ENCODE measurements at regions not wholly inside any gene's neighbourhood (a gene's known extent, or its start where the extent isn't known, plus 50 kb on each side); places are given as distances from the start of the nearest gene placed in this dataset.

DNA sequence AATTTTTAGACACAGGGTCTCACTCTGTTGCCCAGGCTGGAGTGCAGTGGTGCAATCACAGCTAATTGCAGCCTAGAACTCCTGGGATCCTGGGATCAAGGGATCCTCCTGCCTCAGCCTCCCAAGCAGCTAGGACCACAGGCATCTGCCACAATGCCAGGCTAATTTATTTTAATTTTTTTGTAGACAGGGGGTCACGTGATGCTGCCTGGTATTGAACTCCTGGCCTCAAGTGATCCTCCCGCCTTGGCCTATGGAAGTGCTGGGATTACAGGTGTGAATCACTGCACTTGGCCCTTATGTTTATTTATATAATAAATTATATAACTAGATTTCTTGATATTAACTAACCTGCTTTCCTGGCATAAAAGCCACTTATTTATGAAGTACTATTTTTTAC lies 1081.7 kb upstream of the FANCL start:
- no peak for DNase-seq (ENCODE audit: low spot score)

DNA sequence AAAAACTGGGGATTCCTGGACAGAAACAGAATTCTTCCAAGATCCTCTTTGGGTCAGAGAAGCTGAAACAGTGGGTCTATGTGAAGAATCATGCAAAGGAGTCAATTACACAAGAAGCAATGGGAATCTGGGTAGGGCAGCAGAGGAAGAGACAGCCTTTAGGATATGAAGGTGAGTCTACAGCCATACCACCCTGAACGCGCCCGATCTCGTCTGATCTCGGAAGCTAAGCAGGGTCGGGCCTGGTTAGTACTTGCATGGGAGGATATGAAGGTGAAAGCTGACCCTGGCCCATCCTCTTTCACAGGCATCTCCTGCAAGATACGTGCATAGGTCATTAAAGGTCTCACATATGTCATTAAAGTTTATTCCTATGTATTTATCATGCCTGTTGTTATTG lies 1080.9 kb upstream of the FANCL start:
- DNase-seq (ENCODE audit: low spot score): no peak

DNA sequence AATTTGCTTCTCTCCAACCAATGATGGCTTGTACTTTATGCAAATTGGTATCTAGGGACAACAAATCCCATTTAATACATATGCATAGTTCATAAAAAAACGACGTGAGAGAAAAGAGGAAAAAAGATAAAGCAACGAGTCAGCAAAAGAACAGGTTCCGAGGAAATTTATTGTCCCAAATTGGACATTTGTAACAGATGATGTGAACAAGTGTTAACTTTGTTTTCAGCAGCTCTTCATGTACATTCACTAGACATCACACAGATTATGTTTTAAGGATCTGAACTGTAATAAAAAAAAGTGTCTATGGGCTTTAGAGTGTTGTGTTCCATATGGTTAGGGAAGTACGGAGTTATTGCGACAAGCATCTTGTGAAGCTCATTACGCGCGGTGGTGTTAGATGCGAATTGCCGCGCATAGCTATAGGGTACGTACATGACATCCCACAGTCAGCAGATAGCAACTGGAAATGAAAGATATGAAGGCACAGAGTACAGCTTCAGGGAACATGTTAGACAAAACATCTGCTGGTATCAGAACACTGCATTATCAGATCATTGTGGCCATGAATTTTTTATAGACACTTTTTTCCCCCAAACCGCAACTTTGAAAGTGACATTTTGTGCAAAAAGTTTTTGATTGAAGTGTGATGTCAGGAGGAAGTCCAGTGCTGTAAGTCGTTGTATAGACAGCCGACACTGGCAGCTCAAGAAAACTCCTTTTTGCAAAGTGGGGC lies 1073.1 kb upstream of the FANCL start:
- DNase-seq (ENCODE audit: low spot score): no peak

DNA sequence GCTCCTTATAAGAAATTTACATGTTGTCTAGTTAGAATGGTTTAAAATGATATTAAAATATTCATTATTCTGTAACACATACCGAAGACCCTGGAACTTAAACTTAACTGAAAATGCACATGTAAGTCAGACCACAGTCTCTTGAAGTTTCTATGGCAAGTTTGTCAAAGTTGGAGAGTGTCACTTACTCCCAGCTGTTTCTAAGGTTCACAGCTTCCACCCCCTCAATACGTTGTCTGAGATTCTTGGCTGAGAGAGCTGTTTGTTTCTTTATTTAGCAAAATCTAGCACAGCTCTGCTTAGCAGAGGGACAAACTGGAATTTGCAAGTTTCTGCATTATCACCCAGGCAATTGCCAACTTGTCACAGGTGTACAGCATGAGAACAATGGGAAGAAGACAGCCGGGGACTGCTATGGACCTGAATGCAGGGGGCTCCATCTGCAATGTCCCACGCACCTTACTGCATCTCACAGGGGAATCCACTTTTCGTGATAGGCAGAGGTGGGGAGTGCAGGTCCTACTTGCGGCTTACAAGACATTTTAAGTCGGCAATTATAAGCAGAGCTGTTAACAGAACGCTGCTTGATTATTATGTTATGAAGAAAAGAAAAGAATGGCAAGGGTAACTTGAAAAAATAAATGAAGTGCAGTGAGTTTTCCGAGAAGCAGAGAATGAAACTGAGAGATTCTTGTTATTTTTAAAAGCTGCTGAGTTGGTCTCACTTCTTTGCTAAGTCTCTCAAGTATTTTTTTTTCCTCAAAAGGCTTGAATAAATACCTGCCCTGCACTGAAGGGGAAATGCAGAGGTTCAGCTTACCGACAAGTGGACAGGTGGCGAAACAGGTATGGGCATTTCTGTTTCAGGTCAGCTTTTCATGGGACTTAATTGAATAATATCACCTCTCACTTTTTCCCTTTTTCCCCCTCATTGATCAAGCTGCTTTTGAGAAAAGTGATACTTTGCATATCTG lies 1072.1 kb upstream of the FANCL start:
- DNase-seq (ENCODE audit: low spot score): no peak

DNA sequence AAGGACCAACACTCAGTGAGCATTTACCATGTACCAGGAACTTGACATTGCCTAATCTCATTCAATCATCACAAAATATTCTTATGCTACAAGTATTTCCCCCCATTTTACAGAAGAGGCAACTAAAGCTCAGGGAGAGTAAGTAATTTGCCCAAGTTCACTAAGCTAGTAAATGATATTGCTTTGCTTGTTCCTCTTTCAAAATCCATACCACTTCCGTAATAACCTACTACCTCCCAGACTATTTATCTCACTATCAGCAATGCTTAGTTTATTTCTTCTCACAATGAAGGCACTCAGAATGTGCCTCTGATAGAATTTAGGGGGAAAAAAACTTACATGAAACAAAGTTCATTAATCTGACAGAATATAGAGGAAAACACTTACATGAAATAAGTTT lies 1070.9 kb upstream of the FANCL start:
- DNase-seq (ENCODE audit: low spot score): no peak

DNA sequence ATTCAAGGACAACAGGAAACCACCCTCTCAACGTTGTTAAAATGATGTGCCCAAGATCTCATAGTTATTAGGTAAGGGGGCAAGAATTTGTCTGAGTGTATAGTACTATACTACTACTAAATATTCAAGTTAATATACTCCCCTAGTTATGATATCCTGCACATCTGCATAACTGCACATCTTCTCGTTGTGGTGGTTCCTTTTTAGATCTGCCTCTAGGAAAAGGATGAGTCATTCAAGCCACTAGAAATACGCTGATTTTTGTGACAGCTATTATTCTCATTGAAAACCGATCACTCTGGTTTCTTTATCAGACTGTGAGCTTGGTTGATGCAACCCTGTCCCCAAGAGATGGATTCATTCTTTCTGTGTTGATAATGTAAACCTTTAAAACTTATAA lies 1067.0 kb upstream of the FANCL start:
- no peak for DNase-seq (ENCODE audit: low spot score)

DNA sequence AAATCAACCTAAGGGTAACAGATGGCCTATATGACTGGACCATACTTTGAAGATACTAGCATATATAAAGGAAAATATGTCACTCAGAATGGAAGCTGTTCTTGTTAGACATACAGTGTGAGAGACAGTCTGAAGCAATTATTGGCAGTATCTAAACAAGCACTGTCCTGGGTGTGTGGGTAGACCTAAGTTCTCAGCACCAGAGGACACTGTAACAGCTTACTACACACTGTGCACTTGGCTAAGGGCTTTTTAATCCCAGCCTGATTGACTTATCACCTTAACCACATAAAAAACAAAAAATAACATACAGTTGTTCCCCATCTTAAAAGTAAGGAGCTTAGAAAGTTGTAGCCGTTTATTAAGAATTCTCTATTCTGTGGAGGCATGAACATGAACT lies 1066.1 kb upstream of the FANCL start:
- DNase-seq (ENCODE audit: low spot score): no peak

DNA sequence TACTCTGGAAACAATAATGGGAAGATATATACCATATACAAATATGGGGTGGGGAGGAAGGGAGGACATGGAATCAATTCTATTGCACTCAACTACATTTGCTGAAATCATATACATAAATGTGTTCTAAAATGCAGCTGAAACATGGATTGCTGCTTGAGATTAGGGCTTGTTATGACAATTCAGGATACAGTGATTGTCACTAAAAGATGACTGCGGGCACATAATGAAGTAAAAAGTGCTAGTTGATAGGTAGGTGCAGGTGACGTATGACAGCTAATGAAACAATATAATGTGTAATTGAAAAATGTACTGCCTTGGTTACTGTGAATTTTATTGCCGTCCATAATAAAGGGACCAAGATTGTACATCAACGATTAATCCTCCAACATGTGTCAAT lies 1062.1 kb upstream of the FANCL start:
- no peak for DNase-seq (ENCODE audit: low spot score)

DNA sequence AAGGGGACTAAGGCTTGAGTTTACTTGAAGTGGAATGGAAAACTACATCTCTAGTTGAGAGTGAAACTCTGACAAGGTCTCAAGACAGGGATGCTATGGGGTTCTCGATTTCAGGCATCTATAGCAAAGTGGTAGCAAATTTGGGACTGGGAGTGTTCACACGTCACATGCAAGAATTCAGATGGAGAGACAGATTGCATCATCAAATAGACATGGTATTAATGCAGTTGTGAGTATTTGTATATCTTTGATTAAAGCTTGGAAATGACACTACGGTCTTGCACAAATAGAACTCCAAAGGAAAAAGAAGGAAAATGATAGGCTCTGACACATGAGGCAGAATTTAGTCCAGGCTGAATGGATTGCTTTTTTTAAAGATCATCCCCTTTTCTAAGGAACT lies 1061.6 kb upstream of the FANCL start:
- no peak for DNase-seq (ENCODE audit: low spot score)

DNA sequence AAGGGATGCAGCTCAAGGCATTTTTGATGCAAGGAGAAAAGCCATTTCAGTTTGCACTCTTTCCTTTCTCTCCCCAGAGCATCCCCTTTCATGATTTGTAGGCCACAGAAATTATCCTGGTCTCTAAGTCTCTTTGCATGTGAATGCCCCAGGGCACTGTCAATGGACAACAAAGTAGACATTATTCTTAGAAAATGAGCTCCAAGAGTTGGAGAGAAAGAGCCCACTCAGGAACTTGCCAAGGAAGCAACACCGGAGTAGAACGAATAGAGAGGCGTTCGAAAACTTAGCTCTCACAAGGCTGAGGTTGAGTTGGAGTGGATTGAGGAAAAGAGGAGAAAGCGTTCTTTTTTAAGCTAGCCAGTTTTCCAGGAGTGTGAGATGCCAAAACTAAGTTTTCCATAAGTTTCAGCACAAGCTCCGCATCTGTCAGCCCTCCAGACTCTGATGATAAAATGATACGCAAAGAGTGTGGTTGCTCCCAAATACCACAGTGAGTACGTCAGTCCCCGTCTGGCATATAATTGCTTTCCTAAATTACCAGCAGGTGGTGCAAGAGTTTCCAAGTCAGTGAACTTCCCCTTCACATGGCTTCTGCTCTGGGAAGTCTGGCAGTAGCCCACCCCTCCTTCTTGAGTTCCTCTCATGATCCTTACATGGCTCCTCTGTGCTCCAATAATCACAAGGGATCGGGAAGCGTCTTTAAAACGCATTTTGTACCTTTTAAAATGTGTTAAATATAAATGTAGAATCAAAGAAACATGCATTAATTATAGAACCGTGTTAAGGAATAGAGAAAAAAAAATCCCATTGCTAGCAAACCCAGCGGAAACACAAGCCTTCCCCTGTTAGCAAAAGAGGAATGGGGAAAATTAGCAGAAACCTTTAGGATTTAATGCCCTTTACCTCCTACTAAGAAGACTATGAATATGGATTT lies 1060.6 kb upstream of the FANCL start:
- peak; percentile 85 for DNase-seq (ENCODE audit: low spot score)

DNA sequence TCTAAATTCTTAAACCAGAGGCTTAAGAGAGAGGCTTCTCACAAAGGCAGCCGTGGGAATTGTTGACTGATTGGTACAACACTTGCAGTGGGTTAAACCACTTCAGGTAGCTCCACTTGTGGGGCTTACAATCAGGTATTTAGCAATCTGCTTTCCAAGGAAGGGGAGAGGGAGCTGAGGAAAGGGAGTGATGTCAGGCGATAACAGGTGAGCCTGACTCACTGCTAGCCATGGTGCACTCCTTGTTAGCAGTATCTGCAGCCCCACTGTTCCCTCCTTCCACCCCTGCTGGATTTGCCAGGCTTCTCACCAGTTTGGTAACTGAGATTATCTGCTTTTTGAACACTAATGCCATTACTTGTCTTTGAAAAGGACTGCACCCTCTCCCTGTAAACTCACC lies 1056.7 kb upstream of the FANCL start:
- no peak for DNase-seq (ENCODE audit: low spot score)

DNA sequence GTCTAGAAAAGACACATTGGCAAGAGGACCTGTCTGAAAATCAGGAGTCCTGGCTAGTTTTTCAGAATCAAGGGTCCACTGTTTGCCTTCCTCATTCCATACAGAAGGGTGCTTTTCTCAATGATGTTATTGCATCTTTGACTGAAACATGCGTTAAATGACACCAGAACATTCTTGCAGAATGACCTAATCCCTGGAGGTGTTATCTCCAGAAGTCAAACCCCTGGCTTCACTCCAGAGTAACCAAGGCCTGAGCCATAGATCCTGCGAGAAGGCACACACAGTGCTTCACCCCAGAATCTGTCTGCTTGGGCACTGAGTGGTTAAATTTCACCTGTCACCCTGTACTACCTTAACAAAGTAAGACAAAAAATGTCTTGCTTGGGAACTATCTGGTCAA lies 1055.2 kb upstream of the FANCL start:
- DNase-seq (ENCODE audit: low spot score): no peak

DNA sequence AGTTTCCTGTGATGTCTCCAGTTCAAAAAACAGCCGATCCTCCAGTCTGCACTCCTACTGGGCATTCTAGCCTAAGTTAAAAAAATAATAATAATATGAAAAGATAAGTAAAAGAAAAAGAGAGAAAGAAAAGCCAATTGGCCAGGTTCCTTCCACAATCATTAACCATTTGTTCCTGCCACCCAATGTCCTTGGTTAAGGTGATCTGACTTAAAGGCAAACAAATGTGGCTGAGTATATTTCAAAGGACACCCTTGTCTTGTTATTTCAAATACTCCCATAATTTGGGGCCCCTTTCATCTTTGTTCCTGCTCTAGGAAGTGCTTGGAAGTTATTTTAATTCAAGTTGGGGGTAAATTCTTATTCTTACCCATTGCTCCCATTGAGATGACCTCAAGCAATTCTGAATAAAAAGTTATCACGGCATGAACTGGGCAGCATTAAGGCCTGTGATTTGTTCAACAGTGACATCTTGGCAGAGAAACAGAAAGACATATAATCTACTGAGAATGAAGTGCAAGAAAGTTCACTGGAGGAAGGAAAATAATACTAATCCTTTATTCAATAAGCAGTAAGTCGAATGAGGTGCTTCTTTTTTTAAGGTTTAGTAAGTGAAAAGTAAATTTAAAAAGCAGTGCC lies 1054.5 kb upstream of the FANCL start:
- DNase-seq (ENCODE audit: low spot score): no peak

DNA sequence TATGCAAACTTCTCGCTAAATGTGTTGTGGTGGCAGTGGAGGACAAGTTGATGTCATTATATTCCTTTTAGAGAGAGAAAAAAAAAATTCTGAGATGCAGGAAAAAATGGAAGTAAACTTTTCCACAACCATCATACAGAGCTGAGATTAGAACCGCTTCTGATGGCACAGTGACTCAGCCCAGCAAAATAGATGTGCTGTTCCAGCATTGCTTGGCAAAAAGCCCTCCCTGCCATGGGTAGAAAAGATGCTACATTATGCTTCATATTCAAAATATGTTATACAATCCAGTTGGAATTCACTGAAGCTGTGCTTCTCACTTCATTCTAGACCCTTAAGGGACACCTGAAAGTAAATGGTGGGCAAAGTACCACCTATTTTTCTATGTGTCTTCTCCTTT lies 1047.6 kb upstream of the FANCL start:
- no peak for DNase-seq (ENCODE audit: low spot score)

DNA sequence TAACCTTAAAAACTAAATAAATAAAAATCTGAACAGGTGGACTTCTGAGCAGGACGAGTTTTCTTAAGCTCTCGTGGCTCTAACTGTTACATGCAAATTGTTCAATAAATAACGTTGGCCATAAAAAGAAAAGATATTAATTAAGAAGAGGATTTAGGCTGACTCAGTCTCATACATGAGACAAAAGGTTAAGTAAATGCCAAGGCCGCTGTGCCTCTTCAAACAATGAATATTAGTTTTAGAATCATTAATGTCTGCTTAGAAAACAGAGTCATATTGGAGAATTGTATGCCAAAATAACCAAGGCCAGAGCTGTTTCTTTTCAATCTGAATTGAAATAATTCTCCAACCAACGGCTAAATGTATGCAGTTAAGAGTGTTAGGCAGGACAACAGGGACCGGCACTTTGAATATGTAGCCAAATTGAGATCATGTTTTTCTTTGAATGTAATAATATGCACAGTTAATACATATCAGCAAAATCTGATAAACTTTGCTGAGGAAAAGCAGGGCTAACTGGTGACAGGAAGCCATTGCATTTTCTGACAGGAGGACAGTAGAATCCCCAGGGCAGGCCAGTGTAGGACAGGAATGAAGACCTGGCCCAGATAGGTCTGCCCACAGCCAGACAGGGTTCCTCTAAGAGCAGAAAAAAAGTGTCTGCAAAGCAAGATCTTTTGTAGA lies 1041.4 kb upstream of the FANCL start:
- no peak for DNase-seq (ENCODE audit: low spot score)

DNA sequence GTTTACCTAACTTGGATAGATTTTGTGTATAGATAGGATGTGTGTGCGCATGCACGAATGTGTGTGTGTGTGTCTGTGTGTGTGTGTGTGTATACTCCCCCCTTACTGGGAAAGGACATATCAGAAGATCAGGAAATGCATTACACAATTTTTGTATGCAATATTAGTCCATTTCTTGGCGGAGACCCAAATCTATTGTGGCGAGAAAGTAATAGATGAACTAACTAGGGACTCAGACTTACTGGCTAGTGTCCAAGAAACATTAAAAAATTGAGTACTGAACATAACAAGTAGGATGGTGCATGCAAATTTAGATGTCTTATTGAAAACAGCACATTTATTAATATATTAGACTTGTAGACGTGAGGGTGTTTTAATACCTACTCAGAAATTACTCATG lies 1036.5 kb upstream of the FANCL start:
- no peak for DNase-seq (ENCODE audit: low spot score)

DNA sequence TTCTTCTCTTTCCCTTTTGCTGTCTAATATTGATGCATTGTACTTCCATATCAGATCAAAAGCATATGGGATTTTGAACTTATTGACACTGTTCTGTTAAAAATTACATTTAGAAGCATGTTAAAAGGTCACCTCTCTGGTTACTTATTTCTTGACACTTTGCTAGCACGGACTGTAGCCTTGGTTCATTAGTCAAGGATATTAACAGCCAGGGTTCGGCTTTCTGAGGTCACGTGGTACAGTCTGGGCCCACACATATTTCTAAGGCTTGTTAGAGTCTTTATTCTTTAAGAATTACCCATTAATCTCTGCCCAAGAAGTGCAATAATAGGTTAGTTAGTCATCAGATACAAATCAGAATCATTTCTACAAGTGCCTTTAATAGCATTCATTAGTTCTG lies 1035.8 kb upstream of the FANCL start:
- DNase-seq (ENCODE audit: low spot score): no peak

DNA sequence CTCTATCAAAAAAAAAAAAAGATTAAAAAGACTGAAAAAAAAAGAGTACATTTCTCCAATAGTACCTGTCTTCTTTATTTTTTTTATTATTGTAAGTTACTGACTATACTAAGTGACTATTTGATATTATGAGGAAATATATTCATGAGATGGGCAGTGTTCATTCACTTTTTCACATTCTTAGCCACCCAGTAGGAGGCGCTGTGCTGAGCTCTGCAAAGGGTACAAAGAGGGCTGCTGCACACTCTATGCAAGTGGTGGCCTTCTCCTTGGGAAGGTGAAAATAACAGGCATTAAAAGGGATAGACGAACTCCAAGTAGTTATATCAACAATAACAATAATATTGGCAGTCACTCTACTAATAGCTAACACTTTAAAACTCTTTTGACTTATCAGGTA lies 1034.9 kb upstream of the FANCL start:
- DNase-seq (ENCODE audit: low spot score): no peak

DNA sequence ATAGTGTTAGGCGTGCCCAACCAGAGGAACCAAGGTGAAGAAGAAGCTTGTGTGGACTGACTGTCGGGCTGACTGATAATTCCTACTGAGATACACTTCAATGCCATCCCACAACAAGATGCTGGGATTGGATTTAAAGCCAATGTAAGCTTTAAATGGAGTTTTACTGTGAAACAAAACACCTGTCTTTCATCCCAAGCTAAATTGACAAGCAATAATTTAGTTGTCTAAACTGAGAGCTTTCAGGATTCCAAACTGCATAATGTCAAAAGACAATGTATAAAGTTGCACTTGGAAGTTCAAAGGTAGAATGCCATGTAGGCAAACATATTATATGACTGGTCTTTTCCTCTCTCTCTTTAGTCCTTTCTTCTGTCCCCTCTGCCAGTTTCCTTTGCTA lies 1025.3 kb upstream of the FANCL start:
- no peak for DNase-seq (ENCODE audit: low spot score)

DNA sequence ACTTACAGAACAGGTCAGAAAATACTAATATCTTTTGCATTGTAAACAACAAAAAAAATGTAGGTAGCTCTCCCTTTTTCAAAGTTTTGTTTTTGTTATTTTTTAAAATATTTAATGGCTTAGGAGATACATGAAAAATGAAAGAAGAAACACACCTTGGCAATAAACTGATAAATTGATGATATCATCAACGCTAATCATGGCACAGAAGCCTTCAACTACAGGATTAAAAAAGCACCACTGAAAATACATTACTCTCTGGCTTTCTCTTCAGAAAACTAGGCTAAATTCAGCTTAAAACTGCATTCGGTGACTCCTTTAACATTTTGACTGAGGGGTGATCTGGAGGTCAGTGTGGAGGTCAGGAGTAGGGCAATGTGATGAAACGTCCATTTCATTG lies 1018.8 kb upstream of the FANCL start:
- DNase-seq (ENCODE audit: low spot score): no peak

DNA sequence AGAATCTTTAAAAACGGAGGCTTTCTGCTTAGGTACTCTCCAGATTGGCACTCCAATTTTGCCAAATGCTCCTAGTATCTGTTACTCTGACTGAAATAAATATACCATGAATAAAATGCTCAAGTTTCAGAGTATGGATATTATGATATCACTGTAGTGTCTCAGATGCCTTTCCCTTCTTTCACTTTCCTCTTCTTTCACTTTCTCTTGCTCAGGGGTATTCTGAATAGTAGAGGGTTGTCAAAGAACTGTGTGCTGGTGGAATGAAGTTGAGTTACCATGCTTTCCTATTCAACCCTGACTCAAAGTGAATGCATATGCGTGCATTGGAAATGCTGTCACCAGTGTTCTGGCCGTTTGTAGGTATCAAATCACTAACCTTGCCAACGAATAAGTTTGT lies 1015.2 kb upstream of the FANCL start:
- DNase-seq (ENCODE audit: low spot score): no peak

Measured in RKO (cell line).